ENCODE measurements at regions not wholly inside any gene's neighbourhood (a gene's known extent, or its start where the extent isn't known, plus 50 kb on each side); places are given as distances from the start of the nearest gene placed in this dataset.

GRCh38 chr3:27574438-27574795 is 90.2 kb upstream of the SLC4A7 start:
- TF ChIP-seq POLR2A (IDR thresholded peaks at IDR 0.05), result no peak
- TF ChIP-seq, protein P1, sequence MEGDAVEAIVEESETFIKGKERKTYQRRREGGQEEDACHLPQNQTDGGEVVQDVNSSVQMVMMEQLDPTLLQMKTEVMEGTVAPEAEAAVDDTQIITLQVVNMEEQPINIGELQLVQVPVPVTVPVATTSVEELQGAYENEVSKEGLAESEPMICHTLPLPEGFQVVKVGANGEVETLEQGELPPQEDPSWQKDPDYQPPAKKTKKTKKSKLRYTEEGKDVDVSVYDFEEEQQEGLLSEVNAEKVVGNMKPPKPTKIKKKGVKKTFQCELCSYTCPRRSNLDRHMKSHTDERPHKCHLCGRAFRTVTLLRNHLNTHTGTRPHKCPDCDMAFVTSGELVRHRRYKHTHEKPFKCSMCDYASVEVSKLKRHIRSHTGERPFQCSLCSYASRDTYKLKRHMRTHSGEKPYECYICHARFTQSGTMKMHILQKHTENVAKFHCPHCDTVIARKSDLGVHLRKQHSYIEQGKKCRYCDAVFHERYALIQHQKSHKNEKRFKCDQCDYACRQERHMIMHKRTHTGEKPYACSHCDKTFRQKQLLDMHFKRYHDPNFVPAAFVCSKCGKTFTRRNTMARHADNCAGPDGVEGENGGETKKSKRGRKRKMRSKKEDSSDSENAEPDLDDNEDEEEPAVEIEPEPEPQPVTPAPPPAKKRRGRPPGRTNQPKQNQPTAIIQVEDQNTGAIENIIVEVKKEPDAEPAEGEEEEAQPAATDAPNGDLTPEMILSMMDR (IDR thresholded peaks at IDR 0.05), result no peak

All from testis (tissue), 2 donors.